ENCODE measurements at regions not wholly inside any gene's neighbourhood (a gene's known extent, or its start where the extent isn't known, plus 50 kb on each side); places are given as distances from the start of the nearest gene placed in this dataset.

DNA sequence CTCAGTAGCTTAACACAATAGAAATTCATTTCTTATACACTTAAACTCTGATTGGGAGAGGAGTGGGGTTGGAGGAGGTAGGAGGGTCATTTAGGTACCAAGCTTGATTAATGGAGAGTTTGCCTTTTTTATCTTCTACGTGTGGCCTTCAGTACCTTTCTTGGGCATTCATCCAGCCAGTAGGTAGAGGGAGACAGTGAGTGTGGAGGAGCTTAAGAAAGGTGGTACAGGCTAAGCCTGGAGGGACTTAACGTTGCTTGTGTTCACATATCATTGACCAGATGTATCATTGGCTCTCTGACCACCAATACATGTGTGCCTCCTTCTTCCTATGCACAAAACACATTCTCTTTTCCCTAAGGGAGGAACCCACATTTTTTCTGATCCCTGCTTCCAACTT, 232.9 kb upstream of the CRY1 start:
- TF ChIP-seq FOXP2 (optimal IDR thresholded peaks at IDR 0.05; ENCODE audit: borderline replicate concordance, extremely low read depth, extremely low read length, insufficient read depth) (no peak), POLR2AphosphoS5 (IDR thresholded peaks at IDR 0.05; ENCODE audit: low read depth, low read length) (no peak), SIN3A (IDR thresholded peaks at IDR 0.05; ENCODE audit: borderline replicate concordance, insufficient read depth, low read length) (no peak), TAF1 (IDR thresholded peaks at IDR 0.05; ENCODE audit: borderline replicate concordance, insufficient read depth, low read length) (no peak)
- TF ChIP-seq, protein P1, sequence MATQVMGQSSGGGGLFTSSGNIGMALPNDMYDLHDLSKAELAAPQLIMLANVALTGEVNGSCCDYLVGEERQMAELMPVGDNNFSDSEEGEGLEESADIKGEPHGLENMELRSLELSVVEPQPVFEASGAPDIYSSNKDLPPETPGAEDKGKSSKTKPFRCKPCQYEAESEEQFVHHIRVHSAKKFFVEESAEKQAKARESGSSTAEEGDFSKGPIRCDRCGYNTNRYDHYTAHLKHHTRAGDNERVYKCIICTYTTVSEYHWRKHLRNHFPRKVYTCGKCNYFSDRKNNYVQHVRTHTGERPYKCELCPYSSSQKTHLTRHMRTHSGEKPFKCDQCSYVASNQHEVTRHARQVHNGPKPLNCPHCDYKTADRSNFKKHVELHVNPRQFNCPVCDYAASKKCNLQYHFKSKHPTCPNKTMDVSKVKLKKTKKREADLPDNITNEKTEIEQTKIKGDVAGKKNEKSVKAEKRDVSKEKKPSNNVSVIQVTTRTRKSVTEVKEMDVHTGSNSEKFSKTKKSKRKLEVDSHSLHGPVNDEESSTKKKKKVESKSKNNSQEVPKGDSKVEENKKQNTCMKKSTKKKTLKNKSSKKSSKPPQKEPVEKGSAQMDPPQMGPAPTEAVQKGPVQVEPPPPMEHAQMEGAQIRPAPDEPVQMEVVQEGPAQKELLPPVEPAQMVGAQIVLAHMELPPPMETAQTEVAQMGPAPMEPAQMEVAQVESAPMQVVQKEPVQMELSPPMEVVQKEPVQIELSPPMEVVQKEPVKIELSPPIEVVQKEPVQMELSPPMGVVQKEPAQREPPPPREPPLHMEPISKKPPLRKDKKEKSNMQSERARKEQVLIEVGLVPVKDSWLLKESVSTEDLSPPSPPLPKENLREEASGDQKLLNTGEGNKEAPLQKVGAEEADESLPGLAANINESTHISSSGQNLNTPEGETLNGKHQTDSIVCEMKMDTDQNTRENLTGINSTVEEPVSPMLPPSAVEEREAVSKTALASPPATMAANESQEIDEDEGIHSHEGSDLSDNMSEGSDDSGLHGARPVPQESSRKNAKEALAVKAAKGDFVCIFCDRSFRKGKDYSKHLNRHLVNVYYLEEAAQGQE (IDR thresholded peaks at IDR 0.05; ENCODE audit: insufficient read depth in 1 of 2, low read depth in 2 of 2, low read length in 2 of 2) = no peak

DNA sequence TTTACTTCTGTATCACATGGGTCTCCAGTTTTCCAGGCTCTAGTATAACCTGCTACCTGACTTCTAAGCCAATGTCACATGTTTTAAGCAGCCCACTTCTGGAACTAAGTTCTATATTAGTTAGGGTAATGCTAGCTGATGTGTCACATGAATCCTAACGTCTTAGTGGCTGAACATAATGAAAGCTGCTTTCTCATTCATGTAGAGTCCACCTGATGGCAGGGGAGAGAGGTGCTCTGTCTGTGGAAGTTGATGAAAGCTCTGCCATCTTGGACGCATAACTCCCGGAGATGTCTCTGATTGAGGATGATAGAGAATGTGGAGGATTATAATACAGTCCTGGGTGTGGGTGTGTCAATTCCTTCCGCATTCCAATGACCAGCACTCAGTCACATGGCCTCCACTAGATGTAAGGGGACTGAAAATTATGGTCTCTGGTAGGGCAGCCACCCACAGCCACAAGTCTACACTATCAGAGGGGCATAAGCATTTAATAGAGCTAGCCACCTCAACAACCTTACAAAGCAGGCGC, 234.4 kb upstream of the CRY1 start:
- TF ChIP-seq TAF1 (IDR thresholded peaks at IDR 0.05; ENCODE audit: borderline replicate concordance, insufficient read depth, low read length) (no peak), SIN3A (IDR thresholded peaks at IDR 0.05; ENCODE audit: borderline replicate concordance, insufficient read depth, low read length) (no peak)

DNA sequence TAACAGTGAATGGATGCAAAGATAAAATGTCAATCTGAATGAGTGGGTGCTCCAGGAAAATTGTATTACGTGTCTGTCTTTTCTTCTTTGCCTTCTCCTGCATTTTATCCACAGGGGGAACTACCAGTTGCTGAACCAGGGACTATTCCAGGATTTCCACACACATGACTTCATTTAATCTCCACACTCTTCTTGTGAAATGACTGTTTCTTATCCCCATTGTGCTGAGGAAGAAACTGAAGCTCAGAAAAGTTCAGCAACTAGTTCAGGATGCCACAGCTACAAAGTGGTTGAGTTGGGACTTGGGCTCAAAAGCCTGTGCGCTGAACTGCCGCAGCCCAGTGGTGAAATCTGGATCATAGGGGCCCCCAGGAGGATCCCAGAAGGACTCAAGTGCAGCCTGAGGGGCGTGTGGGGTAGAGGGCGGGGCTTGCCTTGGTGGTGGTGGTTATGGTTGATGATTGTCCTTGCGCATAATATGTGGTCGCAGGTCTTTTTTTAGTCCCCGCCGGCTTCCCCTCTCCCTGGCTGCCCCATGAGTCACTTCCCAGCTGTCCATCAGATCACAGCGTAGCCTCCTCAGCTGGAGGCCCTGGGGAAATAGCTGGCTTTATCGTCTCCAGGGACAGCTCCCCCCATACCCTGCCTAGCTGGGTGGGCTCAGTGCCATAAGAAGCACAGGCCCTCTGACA, 235.2 kb upstream of the CRY1 start:
- TF ChIP-seq FOXP2 (optimal IDR thresholded peaks at IDR 0.05; ENCODE audit: borderline replicate concordance, extremely low read depth, extremely low read length, insufficient read depth) (no peak), POLR2AphosphoS5 (IDR thresholded peaks at IDR 0.05; ENCODE audit: low read depth, low read length) (no peak), TAF1 (IDR thresholded peaks at IDR 0.05; ENCODE audit: borderline replicate concordance, insufficient read depth, low read length) (no peak), SIN3A (IDR thresholded peaks at IDR 0.05; ENCODE audit: borderline replicate concordance, insufficient read depth, low read length) (no peak)
- TF ChIP-seq, protein P1 (IDR thresholded peaks at IDR 0.05; ENCODE audit: insufficient read depth in 1 of 2, low read depth in 2 of 2, low read length in 2 of 2) = no peak

DNA sequence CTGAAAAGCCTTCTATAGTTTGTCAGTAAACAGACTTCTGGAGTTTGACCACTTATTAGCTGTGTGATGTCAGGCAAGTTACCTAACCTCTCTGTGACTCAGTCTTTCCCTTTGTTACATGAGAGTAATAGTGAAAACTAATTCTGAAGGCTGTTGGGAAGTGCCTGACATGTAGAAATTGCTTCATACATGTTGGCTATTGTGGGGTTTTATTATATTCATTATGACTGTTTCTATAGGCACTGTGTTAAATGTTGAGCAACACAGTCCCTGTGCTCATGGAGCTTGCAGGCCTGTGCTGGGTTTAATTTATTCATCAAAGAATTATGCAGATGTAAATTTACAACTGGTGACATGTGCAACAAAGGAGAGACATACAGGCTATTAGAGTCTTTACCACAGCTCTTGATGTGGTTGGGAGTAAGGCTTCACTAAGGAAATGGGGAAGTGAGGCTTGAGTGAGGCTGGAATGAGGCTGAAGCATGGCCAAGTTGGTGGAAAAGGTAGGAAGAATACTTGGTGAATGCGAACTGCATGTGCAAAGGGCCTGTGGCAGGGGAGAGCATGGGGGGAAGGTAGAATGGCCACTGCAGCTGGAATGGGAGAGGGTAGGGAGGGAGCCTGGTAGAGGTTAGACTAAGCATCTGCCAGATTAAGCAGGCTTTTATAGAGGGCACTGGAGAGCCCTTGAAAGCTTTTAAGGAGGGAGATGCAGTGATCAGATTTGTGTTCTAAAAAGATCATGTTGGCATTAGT, 236.4 kb upstream of the CRY1 start:
- no peak for TF ChIP-seq SIN3A (IDR thresholded peaks at IDR 0.05; ENCODE audit: borderline replicate concordance, insufficient read depth, low read length)
- TF ChIP-seq POLR2AphosphoS5 (IDR thresholded peaks at IDR 0.05; ENCODE audit: low read depth, low read length) = no peak

DNA sequence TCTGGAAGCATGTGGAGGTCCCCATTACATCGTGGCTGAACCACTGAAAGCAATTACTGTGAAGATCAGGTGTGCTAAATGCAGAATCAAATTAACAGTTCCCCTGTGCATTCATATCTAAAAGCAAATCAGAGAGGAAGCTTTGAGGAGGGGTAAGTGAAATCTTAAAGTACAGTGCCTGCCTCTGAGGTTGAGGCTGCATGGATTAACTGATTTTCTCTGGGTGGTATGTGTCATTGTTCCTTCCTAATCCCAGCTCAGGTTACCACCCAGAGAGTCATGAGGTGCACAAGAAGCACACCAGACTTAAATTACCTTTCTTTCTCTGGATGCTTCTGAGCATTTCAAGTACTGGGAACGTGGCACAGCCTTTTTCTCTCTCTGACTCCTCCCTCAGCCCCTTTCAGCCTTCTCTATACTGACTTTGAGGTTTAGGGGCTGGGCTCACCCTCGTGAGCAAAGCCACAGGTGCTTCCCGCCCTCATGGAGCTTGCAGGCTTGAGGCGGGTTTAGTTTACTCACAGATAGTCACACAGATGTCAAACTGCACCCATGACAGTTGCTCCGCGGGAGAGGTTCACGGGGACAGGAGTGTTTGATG, 237.6 kb upstream of the CRY1 start:
- no peak for TF ChIP-seq TAF1 (IDR thresholded peaks at IDR 0.05; ENCODE audit: borderline replicate concordance, insufficient read depth, low read length)
- TF ChIP-seq, protein P1 (IDR thresholded peaks at IDR 0.05; ENCODE audit: insufficient read depth in 1 of 2, low read depth in 2 of 2, low read length in 2 of 2) = no peak
- no peak for TF ChIP-seq SIN3A (IDR thresholded peaks at IDR 0.05; ENCODE audit: borderline replicate concordance, insufficient read depth, low read length)

DNA sequence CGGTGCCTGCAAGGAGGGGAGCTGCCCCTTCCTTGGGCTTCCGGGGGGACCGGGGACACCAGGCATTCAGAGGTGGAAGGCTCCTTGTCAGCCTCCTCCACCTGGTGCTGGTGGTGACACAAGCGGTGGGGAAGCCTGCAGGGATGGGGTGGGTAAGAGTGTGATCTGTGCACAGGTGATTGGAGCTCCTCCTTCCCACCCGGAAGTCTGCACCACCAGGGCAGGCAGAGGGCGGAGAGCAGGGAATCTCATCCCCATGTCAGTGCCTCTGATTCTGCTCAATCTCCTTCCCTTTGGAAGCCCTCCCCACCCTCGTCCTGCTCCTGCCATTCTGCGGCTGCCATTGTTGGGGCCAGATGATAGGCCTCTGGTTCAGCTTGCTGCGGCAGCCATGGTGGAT, 238.1 kb upstream of the CRY1 start:
- no peak for TF ChIP-seq TAF1 (IDR thresholded peaks at IDR 0.05; ENCODE audit: borderline replicate concordance, insufficient read depth, low read length)
- no peak for TF ChIP-seq FOXP2 (optimal IDR thresholded peaks at IDR 0.05; ENCODE audit: borderline replicate concordance, extremely low read depth, extremely low read length, insufficient read depth)
- TF ChIP-seq, protein P1 (IDR thresholded peaks at IDR 0.05; ENCODE audit: insufficient read depth in 1 of 2, low read depth in 2 of 2, low read length in 2 of 2) = no peak
- no peak for TF ChIP-seq SIN3A (IDR thresholded peaks at IDR 0.05; ENCODE audit: borderline replicate concordance, insufficient read depth, low read length)
- TF ChIP-seq POLR2AphosphoS5 (IDR thresholded peaks at IDR 0.05; ENCODE audit: low read depth, low read length) = no peak
